SK-N-SH treated with all-trans-retinoic acid at 6 μM for 48 hours (cell line): ENCODE measurements at regions not wholly inside any gene's neighbourhood (a gene's known extent, or its start where the extent isn't known, plus 50 kb on each side); places are given as distances from the start of the nearest gene placed in this dataset.

ENCODE experiments used
- BACH2 ChIP-seq: fragments of 250-450 bp; sonication (Bioruptor Pico); IDR thresholded peaks from 2 replicates; pipeline ENCODE4 v1.9.0; 2021; ENCODE audit warnings: mild to moderate bottlenecking, borderline replicate concordance
- CSDC2 ChIP-seq: fragments of 250-450 bp; sonication (Bioruptor Pico); IDR thresholded peaks from 2 replicates; pipeline ENCODE4 v1.5.0; 2020; ENCODE audit warnings: mild to moderate bottlenecking, moderate library complexity
- ESRRG ChIP-seq: fragments of 250-450 bp; sonication (Bioruptor Pico); IDR thresholded peaks from 2 replicates; pipeline ENCODE4 v1.6.1; 2021; ENCODE audit warnings: mild to moderate bottlenecking
- RARB ChIP-seq: fragments of 250-450 bp; sonication (Bioruptor Pico); IDR thresholded peaks from 2 replicates; pipeline ENCODE4 v1.8.0; 2021; ENCODE audit warnings: mild to moderate bottlenecking, moderate library complexity
- ZC3H10 ChIP-seq: fragments of 250-450 bp; sonication (Bioruptor Pico); IDR thresholded peaks from 2 replicates; pipeline ENCODE4 v1.5.1; 2021; ENCODE audit warnings: mild to moderate bottlenecking, moderate library complexity
- TF ChIP-seq, protein P1 (sequence below): fragments of 250-450 bp; sonication (Bioruptor Pico); IDR thresholded peaks from 2 replicates; pipeline ENCODE4 v1.8.0; 2021; ENCODE audit warnings: low read depth, mild to moderate bottlenecking, moderate library complexity, borderline replicate concordance
- TF ChIP-seq, protein P2 (sequence below): fragments of 250-450 bp; sonication (Bioruptor Pico); IDR thresholded peaks from 2 replicates; pipeline ENCODE4 v1.5.1; 2020; ENCODE audit warnings: low read depth, mild to moderate bottlenecking, moderate library complexity
- TF ChIP-seq, protein P3 (sequence below): fragments of 250-450 bp; sonication (Bioruptor Pico); IDR thresholded peaks from 2 replicates; pipeline ENCODE4 v1.5.0; 2020; ENCODE audit warnings: mild to moderate bottlenecking, moderate library complexity

DNA sequence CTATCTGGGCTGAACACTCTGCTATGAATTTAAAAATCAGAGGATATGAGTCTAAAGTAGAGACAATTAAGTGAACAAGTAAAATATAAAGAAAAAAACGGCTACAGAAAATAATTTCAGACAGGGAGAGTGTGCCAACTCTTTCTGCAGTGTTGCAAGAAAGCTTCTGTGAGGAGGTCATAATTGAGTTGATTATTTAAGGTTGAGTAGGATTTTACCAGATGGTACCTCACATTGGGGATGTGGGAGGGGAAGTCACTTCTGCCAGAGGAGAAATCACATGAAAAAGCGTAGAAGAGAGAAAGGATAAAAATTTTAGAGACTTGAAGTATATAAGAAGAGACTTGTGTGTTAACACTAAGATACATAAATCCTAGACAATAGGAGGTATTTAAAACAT lies 238.0 kb upstream of the NCAM2 start:
- TF ChIP-seq ESRRG (CRISPR knock-in tag) (no peak), ZC3H10 (CRISPR knock-in tag) (no peak), BACH2 (CRISPR knock-in tag) (no peak), CSDC2 (no peak), RARB (CRISPR knock-in tag) (no peak)
- TF ChIP-seq, protein P1, sequence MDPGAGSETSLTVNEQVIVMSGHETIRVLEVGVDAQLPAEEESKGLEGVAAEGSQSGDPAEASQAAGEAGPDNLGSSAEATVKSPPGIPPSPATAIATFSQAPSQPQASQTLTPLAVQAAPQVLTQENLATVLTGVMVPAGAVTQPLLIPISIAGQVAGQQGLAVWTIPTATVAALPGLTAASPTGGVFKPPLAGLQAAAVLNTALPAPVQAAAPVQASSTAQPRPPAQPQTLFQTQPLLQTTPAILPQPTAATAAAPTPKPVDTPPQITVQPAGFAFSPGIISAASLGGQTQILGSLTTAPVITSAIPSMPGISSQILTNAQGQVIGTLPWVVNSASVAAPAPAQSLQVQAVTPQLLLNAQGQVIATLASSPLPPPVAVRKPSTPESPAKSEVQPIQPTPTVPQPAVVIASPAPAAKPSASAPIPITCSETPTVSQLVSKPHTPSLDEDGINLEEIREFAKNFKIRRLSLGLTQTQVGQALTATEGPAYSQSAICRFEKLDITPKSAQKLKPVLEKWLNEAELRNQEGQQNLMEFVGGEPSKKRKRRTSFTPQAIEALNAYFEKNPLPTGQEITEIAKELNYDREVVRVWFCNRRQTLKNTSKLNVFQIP (CRISPR knock-in tag), result no peak
- TF ChIP-seq, protein P2, sequence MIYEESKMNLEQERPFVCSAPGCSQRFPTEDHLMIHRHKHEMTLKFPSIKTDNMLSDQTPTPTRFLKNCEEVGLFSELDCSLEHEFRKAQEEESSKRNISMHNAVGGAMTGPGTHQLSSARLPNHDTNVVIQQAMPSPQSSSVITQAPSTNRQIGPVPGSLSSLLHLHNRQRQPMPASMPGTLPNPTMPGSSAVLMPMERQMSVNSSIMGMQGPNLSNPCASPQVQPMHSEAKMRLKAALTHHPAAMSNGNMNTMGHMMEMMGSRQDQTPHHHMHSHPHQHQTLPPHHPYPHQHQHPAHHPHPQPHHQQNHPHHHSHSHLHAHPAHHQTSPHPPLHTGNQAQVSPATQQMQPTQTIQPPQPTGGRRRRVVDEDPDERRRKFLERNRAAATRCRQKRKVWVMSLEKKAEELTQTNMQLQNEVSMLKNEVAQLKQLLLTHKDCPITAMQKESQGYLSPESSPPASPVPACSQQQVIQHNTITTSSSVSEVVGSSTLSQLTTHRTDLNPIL (CRISPR knock-in tag), result no peak
- TF ChIP-seq, protein P3, sequence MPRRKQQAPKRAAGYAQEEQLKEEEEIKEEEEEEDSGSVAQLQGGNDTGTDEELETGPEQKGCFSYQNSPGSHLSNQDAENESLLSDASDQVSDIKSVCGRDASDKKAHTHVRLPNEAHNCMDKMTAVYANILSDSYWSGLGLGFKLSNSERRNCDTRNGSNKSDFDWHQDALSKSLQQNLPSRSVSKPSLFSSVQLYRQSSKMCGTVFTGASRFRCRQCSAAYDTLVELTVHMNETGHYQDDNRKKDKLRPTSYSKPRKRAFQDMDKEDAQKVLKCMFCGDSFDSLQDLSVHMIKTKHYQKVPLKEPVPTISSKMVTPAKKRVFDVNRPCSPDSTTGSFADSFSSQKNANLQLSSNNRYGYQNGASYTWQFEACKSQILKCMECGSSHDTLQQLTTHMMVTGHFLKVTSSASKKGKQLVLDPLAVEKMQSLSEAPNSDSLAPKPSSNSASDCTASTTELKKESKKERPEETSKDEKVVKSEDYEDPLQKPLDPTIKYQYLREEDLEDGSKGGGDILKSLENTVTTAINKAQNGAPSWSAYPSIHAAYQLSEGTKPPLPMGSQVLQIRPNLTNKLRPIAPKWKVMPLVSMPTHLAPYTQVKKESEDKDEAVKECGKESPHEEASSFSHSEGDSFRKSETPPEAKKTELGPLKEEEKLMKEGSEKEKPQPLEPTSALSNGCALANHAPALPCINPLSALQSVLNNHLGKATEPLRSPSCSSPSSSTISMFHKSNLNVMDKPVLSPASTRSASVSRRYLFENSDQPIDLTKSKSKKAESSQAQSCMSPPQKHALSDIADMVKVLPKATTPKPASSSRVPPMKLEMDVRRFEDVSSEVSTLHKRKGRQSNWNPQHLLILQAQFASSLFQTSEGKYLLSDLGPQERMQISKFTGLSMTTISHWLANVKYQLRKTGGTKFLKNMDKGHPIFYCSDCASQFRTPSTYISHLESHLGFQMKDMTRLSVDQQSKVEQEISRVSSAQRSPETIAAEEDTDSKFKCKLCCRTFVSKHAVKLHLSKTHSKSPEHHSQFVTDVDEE (CRISPR knock-in tag), result no peak
